HepG2 (cell line): ENCODE measurements at regions not wholly inside any gene's neighbourhood (a gene's known extent, or its start where the extent isn't known, plus 50 kb on each side); places are given as distances from the start of the nearest gene placed in this dataset.

Experiments
- EHMT2 ChIP-seq: fragments of 200-600 bp; sonication (generic); IDR thresholded peaks from 2 replicates; pipeline ENCODE4 v1.7.0; 2017; ENCODE audit warnings: antibody characterized with exemption, low read depth, low read length, borderline replicate concordance
- GPN1 ChIP-seq: sonication (generic); formaldehyde crosslinking; IDR thresholded peaks from 2 replicates; pipeline ENCODE4 v1.5.1; 2020; ENCODE audit warnings: missing genetic modification reagents, borderline replicate concordance
- KLF16 ChIP-seq, 2 experiments: sonication (generic) in 1 of 2; formaldehyde crosslinking in 1 of 2; IDR thresholded peaks; 2 replicates each; pipeline versions ENCODE4 v1.6.1 to v1.8.0; 2016 to 2023; ENCODE audit warnings: missing genetic modification reagents in 2 of 2, missing compliant biosample characterization in 1 of 2
- MYNN ChIP-seq: sonication (generic); formaldehyde crosslinking; IDR thresholded peaks from 2 replicates; pipeline ENCODE4 v1.4.0; 2020; ENCODE audit warnings: mild to moderate bottlenecking, low read depth, missing genetic modification reagents
- POLR2AphosphoS5 ChIP-seq: IDR thresholded peaks from 2 replicates; pipeline ENCODE4 v1.6.1; 2012; ENCODE audit warnings: low read depth, low read length
- SP1 ChIP-seq, 2 experiments: fragments of 450-650 bp in 1 of 2; sonication (generic) in 1 of 2; formaldehyde crosslinking in 1 of 2; IDR thresholded peaks; 2 replicates each; pipeline versions ENCODE4 v1.4.0 to v1.6.1; 2016 to 2020; ENCODE audit warnings: missing genetic modification reagents in 1 of 2
- TCF7L2 ChIP-seq: IDR thresholded peaks from 2 replicates; pipeline ENCODE4 v1.6.1; 2011; ENCODE audit warnings: mild to moderate bottlenecking, low read depth, low read length, moderate library complexity
- ZNF446 ChIP-seq: sonication (generic); formaldehyde crosslinking; IDR thresholded peaks from 2 replicates; pipeline ENCODE4 v1.5.0; 2020; ENCODE audit warnings: mild to moderate bottlenecking, missing genetic modification reagents
- TF ChIP-seq, protein P1 (sequence below): sonication (generic); formaldehyde crosslinking; IDR thresholded peaks from 2 replicates; pipeline ENCODE4 v1.4.0; 2020; ENCODE audit warnings: missing genetic modification reagents
- TF ChIP-seq, protein P2 (sequence below): sonication (generic); formaldehyde crosslinking; IDR thresholded peaks from 2 replicates; pipeline ENCODE4 v1.5.0; 2020; ENCODE audit warnings: mild to moderate bottlenecking, missing genetic modification reagents, moderate library complexity
- TF ChIP-seq, protein P3 (sequence below), 2 experiments: sonication (generic) in 1 of 2; formaldehyde crosslinking in 1 of 2; IDR thresholded peaks; 2 replicates each; pipeline versions ENCODE4 v1.5.1 to v1.6.1; 2011 to 2020; ENCODE audit warnings: borderline replicate concordance in 1 of 2, low read depth in 1 of 2, low read length in 1 of 2, mild to moderate bottlenecking in 1 of 2, missing genetic modification reagents in 1 of 2, moderate library complexity in 1 of 2
- TF ChIP-seq, protein P4 (sequence below): sonication (generic); formaldehyde crosslinking; IDR thresholded peaks from 2 replicates; pipeline ENCODE4 v1.5.0; 2020; ENCODE audit warnings: missing genetic modification reagents

DNA sequence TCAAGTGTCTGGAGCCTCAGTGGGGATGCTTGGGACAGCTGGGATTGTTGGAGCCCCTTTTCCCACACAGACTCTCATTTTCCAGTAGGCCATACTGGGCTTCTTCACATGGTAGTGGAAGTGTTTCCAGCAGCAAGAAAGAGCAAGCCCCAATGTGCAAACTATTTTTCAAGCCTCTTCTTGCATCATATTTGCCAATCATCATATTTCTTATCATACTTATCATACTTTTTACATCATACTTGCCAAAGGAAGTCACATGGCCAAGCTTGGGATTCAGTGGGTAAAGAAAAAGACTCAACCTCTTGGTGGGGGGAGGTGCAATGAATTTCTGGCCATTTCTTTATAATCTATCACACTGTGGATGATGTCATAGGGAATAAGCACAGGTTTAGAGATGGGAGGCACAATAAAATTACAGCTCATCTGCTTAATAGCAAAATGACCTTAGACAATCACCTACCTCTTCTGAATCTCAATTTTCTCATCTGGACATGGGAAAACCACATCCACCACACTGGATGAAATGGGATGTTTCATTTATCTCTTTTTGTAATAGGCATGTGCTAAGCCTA is 174.2 kb downstream of the MID1IP1 start:
- TF ChIP-seq TCF7L2 (no peak), GPN1 (CRISPR knock-in tag) (no peak), KLF16 (CRISPR knock-in tag; IDR thresholded peaks at IDR 0.05) (no peak), SP1 (IDR thresholded peaks at IDR 0.05) (no peak), SP1 (CRISPR knock-in tag; IDR thresholded peaks at IDR 0.05) (no peak), ZNF446 (CRISPR knock-in tag) (no peak), EHMT2 (no peak), MYNN (no peak), POLR2AphosphoS5 (no peak)
- TF ChIP-seq, protein P1, sequence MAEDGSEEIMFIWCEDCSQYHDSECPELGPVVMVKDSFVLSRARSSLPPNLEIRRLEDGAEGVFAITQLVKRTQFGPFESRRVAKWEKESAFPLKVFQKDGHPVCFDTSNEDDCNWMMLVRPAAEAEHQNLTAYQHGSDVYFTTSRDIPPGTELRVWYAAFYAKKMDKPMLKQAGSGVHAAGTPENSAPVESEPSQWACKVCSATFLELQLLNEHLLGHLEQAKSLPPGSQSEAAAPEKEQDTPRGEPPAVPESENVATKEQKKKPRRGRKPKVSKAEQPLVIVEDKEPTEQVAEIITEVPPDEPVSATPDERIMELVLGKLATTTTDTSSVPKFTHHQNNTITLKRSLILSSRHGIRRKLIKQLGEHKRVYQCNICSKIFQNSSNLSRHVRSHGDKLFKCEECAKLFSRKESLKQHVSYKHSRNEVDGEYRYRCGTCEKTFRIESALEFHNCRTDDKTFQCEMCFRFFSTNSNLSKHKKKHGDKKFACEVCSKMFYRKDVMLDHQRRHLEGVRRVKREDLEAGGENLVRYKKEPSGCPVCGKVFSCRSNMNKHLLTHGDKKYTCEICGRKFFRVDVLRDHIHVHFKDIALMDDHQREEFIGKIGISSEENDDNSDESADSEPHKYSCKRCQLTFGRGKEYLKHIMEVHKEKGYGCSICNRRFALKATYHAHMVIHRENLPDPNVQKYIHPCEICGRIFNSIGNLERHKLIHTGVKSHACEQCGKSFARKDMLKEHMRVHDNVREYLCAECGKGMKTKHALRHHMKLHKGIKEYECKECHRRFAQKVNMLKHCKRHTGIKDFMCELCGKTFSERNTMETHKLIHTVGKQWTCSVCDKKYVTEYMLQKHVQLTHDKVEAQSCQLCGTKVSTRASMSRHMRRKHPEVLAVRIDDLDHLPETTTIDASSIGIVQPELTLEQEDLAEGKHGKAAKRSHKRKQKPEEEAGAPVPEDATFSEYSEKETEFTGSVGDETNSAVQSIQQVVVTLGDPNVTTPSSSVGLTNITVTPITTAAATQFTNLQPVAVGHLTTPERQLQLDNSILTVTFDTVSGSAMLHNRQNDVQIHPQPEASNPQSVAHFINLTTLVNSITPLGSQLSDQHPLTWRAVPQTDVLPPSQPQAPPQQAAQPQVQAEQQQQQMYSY (CRISPR knock-in tag): no peak
- TF ChIP-seq, protein P2, sequence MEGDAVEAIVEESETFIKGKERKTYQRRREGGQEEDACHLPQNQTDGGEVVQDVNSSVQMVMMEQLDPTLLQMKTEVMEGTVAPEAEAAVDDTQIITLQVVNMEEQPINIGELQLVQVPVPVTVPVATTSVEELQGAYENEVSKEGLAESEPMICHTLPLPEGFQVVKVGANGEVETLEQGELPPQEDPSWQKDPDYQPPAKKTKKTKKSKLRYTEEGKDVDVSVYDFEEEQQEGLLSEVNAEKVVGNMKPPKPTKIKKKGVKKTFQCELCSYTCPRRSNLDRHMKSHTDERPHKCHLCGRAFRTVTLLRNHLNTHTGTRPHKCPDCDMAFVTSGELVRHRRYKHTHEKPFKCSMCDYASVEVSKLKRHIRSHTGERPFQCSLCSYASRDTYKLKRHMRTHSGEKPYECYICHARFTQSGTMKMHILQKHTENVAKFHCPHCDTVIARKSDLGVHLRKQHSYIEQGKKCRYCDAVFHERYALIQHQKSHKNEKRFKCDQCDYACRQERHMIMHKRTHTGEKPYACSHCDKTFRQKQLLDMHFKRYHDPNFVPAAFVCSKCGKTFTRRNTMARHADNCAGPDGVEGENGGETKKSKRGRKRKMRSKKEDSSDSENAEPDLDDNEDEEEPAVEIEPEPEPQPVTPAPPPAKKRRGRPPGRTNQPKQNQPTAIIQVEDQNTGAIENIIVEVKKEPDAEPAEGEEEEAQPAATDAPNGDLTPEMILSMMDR (CRISPR knock-in tag): no peak
- TF ChIP-seq, protein P3, sequence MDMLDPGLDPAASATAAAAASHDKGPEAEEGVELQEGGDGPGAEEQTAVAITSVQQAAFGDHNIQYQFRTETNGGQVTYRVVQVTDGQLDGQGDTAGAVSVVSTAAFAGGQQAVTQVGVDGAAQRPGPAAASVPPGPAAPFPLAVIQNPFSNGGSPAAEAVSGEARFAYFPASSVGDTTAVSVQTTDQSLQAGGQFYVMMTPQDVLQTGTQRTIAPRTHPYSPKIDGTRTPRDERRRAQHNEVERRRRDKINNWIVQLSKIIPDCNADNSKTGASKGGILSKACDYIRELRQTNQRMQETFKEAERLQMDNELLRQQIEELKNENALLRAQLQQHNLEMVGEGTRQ (IDR thresholded peaks at IDR 0.05; ENCODE audit: low read depth, low read length): no peak
- TF ChIP-seq, protein P3 (CRISPR knock-in tag; IDR thresholded peaks at IDR 0.05; ENCODE audit: borderline replicate concordance): no peak
- TF ChIP-seq, protein P4, sequence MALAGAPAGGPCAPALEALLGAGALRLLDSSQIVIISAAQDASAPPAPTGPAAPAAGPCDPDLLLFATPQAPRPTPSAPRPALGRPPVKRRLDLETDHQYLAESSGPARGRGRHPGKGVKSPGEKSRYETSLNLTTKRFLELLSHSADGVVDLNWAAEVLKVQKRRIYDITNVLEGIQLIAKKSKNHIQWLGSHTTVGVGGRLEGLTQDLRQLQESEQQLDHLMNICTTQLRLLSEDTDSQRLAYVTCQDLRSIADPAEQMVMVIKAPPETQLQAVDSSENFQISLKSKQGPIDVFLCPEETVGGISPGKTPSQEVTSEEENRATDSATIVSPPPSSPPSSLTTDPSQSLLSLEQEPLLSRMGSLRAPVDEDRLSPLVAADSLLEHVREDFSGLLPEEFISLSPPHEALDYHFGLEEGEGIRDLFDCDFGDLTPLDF (CRISPR knock-in tag): no peak
